Activated CD4-positive, alpha-beta T cell treated with anti-CD3 and anti-CD28 coated beads for 48 hours (primary cell): ENCODE measurements at regions not wholly inside any gene's neighbourhood (a gene's known extent, or its start where the extent isn't known, plus 50 kb on each side); places are given as distances from the start of the nearest gene placed in this dataset.
"Not testable (repeated sequence)": the region's sequence is repeated elsewhere in the genome, so short reads cannot be mapped to it uniquely, and the experiment has no call there.

Experiments used
- DNase-seq: peaks from one replicate; pipeline ENCODE4 v3.0.0-alpha.2; 2020

- DNase-seq = no peak
These were observed 117.5 kb downstream of the SOX4 start for GRCh38 chr6:21710908-21711627.

GRCh38 chr6:21712213-21712612, 118.7 kb downstream of the SOX4 start:
- DNase-seq = no peak

GRCh38 chr6:21713481-21713880, 119.9 kb downstream of the SOX4 start:
- DNase-seq = no peak

- no peak for DNase-seq
These were observed 121.6 kb downstream of the SOX4 start for GRCh38 chr6:21715180-21715579.

- DNase-seq = no peak
These were observed 129.0 kb downstream of the SOX4 start for GRCh38 chr6:21722510-21722909.

GRCh38 chr6:21726676-21727075, 133.1 kb downstream of the SOX4 start:
- no peak for DNase-seq

GRCh38 chr6:21728141-21728540, 134.6 kb downstream of the SOX4 start:
- no peak for DNase-seq

GRCh38 chr6:21729431-21729830, 135.9 kb downstream of the SOX4 start:
- no peak for DNase-seq

- DNase-seq = no peak
These were observed 137.0 kb downstream of the SOX4 start for GRCh38 chr6:21730533-21730932.

GRCh38 chr6:21731411-21732031, 138.0 kb downstream of the SOX4 start:
- DNase-seq = no peak

- DNase-seq = not testable (repeated sequence)
These were observed 138.6 kb downstream of the SOX4 start for GRCh38 chr6:21732032-21732730.

- no peak for DNase-seq
These were observed 139.2 kb downstream of the SOX4 start for GRCh38 chr6:21732731-21733130.

- no peak for DNase-seq
These were observed 139.8 kb downstream of the SOX4 start for GRCh38 chr6:21733311-21733710.

- no peak for DNase-seq
These were observed 140.7 kb downstream of the SOX4 start for GRCh38 chr6:21734204-21734603.

- DNase-seq = no peak
These were observed 144.9 kb downstream of the SOX4 start for GRCh38 chr6:21738180-21739094.

- DNase-seq = no peak
These were observed 145.7 kb downstream of the SOX4 start for GRCh38 chr6:21739241-21739640.

GRCh38 chr6:21739838-21740237, 146.3 kb downstream of the SOX4 start:
- no peak for DNase-seq

- no peak for DNase-seq
These were observed 147.0 kb downstream of the SOX4 start for GRCh38 chr6:21740376-21741124.

GRCh38 chr6:21741221-21742109, 147.9 kb downstream of the SOX4 start:
- no peak for DNase-seq

GRCh38 chr6:21742238-21742660, 148.7 kb downstream of the SOX4 start:
- no peak for DNase-seq

- DNase-seq = no peak
These were observed 150.8 kb downstream of the SOX4 start for GRCh38 chr6:21744331-21744730.
